ENCODE measurements at regions not wholly inside any gene's neighbourhood (a gene's known extent, or its start where the extent isn't known, plus 50 kb on each side); places are given as distances from the start of the nearest gene placed in this dataset.
"Not testable (repeated sequence)": the region's sequence is repeated elsewhere in the genome, so short reads cannot be mapped to it uniquely, and the experiment has no call there.

- intact Hi-C loops (cut with DNase I): no loop called here
- DNase-seq (no peak), ATAC-seq (no peak)
These were observed 137.1 kb upstream of the FOXG1 start for GRCh38 chr14:28629328-28630004.

GRCh38 chr14:28630100-28630499, 136.5 kb upstream of the FOXG1 start:
- no peak for DNase-seq
- ATAC-seq: no peak
- intact Hi-C loops (cut with DNase I): no loop called here

DNA sequence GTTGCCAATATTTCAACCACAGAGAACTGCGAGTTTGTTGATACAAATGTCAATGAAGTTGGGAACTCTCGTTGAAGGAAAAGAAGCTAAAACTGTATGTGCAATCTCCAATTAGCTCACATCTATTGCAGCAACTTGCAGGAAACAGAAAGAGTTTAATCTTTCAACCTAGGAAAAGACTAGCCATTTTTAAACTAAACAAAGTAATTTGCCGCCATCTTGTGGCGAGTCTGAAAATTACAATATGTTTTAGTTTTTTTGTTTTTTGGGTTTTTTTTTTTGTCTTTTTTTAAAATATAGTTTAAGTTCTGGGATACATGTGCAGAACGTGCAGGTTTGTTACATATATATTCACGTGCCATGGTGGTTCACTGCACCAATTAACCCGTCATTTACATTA, 131.2 kb upstream of the FOXG1 start:
- ATAC-seq (no peak), DNase-seq (no peak)
- intact Hi-C loops (cut with DNase I): no loop called here

DNA sequence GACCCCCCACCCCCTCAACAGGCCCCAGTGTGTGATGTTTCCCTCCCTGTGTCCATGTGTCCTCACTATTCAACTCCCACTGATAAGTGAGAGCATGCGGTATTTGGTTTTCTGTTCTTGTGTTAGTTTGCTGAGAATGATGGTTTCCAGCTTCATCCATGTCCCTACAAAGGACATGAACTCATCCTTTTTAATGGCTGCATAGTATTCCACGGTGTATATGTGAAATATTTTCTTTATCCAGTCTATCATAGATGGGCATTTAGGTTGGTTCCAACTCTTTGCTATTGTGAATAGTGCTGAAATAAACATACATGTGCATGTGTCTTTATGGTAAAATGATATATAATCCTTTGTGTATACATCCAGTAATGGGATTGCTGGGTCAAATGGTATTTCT, 130.8 kb upstream of the FOXG1 start:
- ATAC-seq; DNase-seq; intact Hi-C loops (cut with DNase I): not testable (repeated sequence)

DNA sequence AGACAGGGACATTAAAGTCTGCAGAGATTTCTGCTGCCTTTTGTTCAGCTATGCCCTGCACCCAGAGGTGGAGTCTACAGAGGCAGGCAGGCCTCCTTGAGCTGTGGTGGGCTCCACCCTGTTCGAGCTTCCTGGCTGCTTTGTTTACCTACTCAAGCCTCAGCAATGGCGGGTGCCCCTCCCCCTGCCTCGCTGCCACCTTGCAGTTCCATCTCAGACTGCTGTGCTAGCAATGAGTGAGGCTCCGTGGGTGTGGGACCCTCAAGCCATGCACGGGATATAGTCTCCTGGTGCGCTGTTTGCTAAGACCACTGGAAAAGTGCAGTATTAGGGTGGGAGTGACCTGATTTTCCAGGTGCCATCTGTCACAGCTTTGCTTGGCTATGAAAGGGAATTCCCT, 125.4 kb upstream of the FOXG1 start:
- intact Hi-C loops (cut with DNase I); DNase-seq; ATAC-seq: not testable (repeated sequence)

- intact Hi-C loops (cut with DNase I): no loop called here
- DNase-seq (no peak), ATAC-seq (no peak)
These were observed 115.4 kb upstream of the FOXG1 start for GRCh38 chr14:28651148-28651547.

GRCh38 chr14:28652782-28653181, 113.8 kb upstream of the FOXG1 start:
- no peak for DNase-seq
- intact Hi-C loops (cut with DNase I): no loop called here
- ATAC-seq: no peak

DNA sequence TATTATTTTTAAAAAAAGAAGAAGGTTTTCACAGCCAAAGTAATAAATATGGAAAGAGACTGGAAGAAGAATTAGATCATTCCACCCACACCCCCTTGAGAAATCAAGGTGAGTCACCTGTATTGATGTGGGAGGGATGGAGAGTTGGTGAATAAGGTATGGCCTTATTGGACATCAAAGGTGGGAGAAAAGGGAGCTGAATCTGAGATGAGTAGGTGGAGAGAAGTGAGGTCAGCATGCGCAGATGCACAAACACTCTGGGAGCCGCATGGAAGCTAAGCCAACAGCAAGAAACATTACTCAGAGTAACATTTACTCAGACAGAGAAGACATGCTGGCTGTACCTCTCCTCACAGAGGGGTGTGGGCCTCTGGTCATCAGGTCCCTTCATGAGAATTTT, 113.1 kb upstream of the FOXG1 start:
- intact Hi-C loops (cut with DNase I): no loop called here
- ATAC-seq (no peak), DNase-seq (no peak)

- DNase-seq: no peak
- intact Hi-C loops (cut with DNase I): no loop called here
- ATAC-seq: no peak
These were observed 109.8 kb upstream of the FOXG1 start for GRCh38 chr14:28656704-28657255.

DNA sequence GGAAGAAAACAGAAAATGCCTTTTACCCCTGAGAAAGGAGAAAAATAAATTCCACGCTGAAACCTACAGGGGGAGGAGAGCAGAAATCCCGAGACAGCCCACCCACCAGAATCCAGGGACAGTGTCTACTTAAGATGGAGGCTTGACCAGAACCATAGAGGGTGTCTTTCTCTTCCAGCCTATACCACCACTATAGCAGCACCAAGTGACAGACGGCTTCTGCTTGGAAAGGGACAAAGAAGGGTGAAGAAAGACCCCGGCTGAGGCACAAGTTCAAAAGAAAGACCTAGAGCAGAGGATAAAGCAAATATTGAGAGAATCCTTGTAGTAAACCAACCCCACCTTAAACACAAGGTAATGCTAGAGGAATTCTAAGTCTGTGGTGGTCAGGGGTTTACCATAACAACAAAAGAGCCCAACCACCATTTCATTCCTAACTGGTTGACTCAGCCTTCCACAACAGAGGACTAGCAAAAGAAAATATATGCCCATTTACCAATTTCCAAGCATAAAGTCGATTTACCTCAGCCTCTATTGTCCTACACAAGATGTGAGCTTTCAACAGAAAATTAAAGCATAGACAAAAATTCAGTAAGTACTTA, 105.3 kb upstream of the FOXG1 start:
- ATAC-seq: no peak
- intact Hi-C loops (cut with DNase I): no loop called here
- DNase-seq: no peak

GRCh38 chr14:28666961-28667360, 99.6 kb upstream of the FOXG1 start:
- no peak for ATAC-seq
- no peak for DNase-seq
- intact Hi-C loops (cut with DNase I): no loop called here

DNA sequence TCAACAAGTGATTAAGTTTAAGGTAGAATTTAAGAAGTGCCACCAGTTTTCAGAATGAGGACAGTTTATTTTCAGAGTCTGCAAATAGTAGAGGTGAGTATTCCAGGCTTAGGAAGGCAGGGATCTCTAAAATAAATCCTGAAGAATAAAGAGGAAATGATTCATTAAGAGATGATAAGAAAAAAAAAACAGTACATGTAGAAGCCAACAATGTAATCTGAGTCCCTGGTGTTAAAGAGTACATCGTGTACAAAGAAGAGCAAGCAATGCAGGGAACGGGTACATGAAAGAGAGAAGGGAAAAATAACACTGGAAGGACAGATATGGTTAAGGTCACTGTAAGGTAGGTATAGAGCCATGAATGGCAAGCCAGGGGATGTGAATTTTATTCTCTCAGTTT, 95.2 kb upstream of the FOXG1 start:
- ATAC-seq (no peak), DNase-seq (no peak)
- intact Hi-C loops (cut with DNase I): no loop called here

DNA sequence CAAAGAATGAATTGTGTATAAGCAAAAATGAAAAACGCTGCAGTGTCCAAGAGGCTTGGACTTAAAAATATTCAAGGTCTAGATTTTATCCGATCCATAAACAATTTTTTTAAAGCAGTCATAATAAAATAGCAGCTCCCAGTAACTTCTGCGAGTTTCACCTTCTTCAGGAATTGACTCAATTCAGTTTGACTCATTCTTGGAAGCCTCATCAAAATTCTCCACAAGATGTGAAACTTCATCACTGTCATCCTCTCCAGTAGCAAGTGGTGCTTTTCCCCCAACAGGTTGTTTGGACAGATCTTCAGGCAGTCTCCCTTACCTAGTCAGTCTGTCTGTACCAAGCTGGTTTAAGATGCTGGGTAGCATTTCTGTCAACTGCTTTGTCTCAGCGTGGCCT, 93.5 kb upstream of the FOXG1 start:
- DNase-seq: no peak
- intact Hi-C loops (cut with DNase I): no loop called here
- no peak for ATAC-seq

- ATAC-seq (no peak), DNase-seq (no peak)
- intact Hi-C loops (cut with DNase I): no loop called here
These were observed 90.1 kb upstream of the FOXG1 start for GRCh38 chr14:28676479-28676878.

GRCh38 chr14:28677381-28677780, 89.2 kb upstream of the FOXG1 start:
- intact Hi-C loops (cut with DNase I): no loop called here
- DNase-seq: no peak

DNA sequence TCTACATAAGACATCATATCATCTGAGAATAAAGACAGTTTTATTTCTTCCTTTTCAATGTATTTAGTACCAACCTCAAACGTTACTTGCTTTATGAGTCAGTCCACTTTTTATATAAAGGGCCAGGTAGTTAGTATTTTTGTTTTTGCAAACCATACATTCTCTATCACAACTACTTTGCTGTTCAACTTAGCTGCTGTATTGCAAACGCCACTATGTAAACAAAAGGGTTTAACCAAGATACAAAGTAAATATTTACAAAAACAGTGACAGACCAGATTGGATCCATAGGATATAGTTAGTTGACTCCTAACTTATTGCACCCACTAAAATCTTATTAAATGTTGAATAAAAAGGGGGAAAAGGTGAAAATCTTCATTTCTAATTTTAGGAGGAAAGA, 87.7 kb upstream of the FOXG1 start:
- intact Hi-C loops (cut with DNase I): no loop called here
- DNase-seq (no peak), ATAC-seq (no peak)

More at GRCh38 chr14:28677381-28677780, 89.2 kb upstream of the FOXG1 start:
- no peak for ATAC-seq

- intact Hi-C loops (cut with DNase I): no loop called here
- DNase-seq (no peak), ATAC-seq (no peak)
These were observed 84.9 kb upstream of the FOXG1 start for GRCh38 chr14:28681681-28682080.

- intact Hi-C loops (cut with DNase I): no loop called here
- DNase-seq (no peak), ATAC-seq (no peak)
These were observed 76.4 kb upstream of the FOXG1 start for GRCh38 chr14:28690029-28690692.

- no peak for DNase-seq
- intact Hi-C loops (cut with DNase I): no loop called here
- no peak for ATAC-seq
These were observed 71.5 kb upstream of the FOXG1 start for GRCh38 chr14:28695109-28695508.

DNA sequence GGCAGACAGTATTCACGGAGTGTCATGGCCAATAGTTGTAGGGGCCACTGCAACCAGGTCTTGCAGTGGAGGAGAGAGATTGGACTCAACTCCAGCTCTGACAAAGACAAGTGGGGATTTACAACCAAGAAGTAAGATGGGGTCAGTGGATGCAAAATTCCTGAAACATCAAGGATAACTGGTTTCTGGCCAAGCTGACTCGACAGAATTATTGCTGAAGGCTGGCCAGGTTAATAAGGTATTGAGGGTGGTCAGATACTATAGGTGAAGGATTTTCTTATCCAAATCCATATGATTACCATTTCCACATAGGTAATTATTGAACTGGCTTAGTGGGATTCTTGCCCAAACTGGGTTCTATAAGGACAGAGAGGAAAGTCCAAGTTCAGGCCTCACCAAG, 64.9 kb upstream of the FOXG1 start:
- intact Hi-C loops (cut with DNase I): no loop called here
- no peak for ATAC-seq
- no peak for DNase-seq

- no peak for ATAC-seq
- no peak for DNase-seq
- intact Hi-C loops (cut with DNase I): no loop called here
These were observed 63.1 kb upstream of the FOXG1 start for GRCh38 chr14:28703482-28703881.

Data from left cardiac atrium (tissue), 4 donors.